ENCODE measurements at regions not wholly inside any gene's neighbourhood (a gene's known extent, or its start where the extent isn't known, plus 50 kb on each side); places are given as distances from the start of the nearest gene placed in this dataset.

- Histone ChIP-seq H4K8ac (replicated peaks; ENCODE audit: insufficient read length, low read depth, low read length) (no peak overlapping the region), H2BK12ac (ENCODE audit: insufficient read length, low read depth, low read length) (no peak overlapping the region), H3K4ac (ENCODE audit: low read depth, low read length) (no peak overlapping the region), H3K9ac (ENCODE audit: extremely low read depth, insufficient read length, low read length) (no peak overlapping the region), H3K9me3 (ENCODE audit: control insufficient read depth, low read depth, low read length) (no peaks in the 10 kb centered on the region), H2BK20ac (ENCODE audit: low read depth, low read length, poor library complexity, severe bottlenecking) (no peak overlapping the region), H3K4me2 (ENCODE audit: insufficient read depth, insufficient read length, low read length) (no peak overlapping the region), H3K4me1 (ENCODE audit: insufficient read depth, low read length) (no peaks in the 10 kb centered on the region), H3T11ph (ENCODE audit: low read length) (no peak overlapping the region), H3K79me1 (ENCODE audit: insufficient read depth, low read depth, low read length, poor library complexity, severe bottlenecking) (no peaks in the 10 kb centered on the region), H3K27me3 (ENCODE audit: insufficient read depth, low read length) (no peaks in the 10 kb centered on the region), H3K23ac (ENCODE audit: insufficient read length, low read depth, low read length) (no peak overlapping the region), H4K91ac (ENCODE audit: insufficient read length, low read depth, low read length) (no peak overlapping the region), H2AK5ac (ENCODE audit: insufficient read length, low read length) (no peak overlapping the region), H3K23me2 (ENCODE audit: insufficient read length, low read depth, low read length, poor library complexity, severe bottlenecking) (no peaks in the 10 kb centered on the region), H4K5ac (ENCODE audit: insufficient read length, low read depth, low read length) (no peak overlapping the region), H3K18ac (ENCODE audit: insufficient read length, low read depth, low read length) (no peak overlapping the region), H4K20me1 (ENCODE audit: control insufficient read depth, insufficient read depth, insufficient read length) (no peaks in the 10 kb centered on the region), H3K56ac (ENCODE audit: insufficient read length, low read depth, low read length) (no peak overlapping the region), H2BK120ac (ENCODE audit: low read depth, low read length, poor library complexity, severe bottlenecking) (no peak overlapping the region), H3K27ac (ENCODE audit: insufficient read length, low read depth, low read length) (no peak overlapping the region), H2AFZ (ENCODE audit: low read length) (no peak overlapping the region), H3K14ac (ENCODE audit: insufficient read depth, low read length) (no peak overlapping the region), H2BK5ac (ENCODE audit: insufficient read length, low read length) (no peak overlapping the region), H2BK15ac (ENCODE audit: low read depth, low read length) (no peak overlapping the region), H3K79me2 (ENCODE audit: insufficient read depth, low read length) (no peaks in the 10 kb centered on the region)
- Mint-ChIP-seq H3K27me3 (ENCODE audit: low read depth) (peaks cover 6% of the 10 kb centered on the region), H3K36me3 (ENCODE audit: insufficient read depth in 1 of 3, low read depth in 3 of 3) (no peaks in the 10 kb centered on the region), H3K4me3 (no peak overlapping the region), H3K9me3 (no peaks in the 10 kb centered on the region), H3K27ac (no peak overlapping the region), H3K4me1 (peaks cover 9 to 11% of the 10 kb centered on the region in 2 experiments)
- TF ChIP-seq CTCF (conservative IDR thresholded peaks at IDR 0.05) = no peak
- WGBS (ENCODE audit: extremely low coverage, insufficient read length, low lambda C conversion rate) = no CpG with 5 or more reads among the region's 4 CpGs
- no peak for DNase-seq
Measured at GRCh38 chr12:124717318-124717717, 146.3 kb downstream of the SCARB1 start.

All from H9 (cell line).